ENCODE measurements at regions not wholly inside any gene's neighbourhood (a gene's known extent, or its start where the extent isn't known, plus 50 kb on each side); places are given as distances from the start of the nearest gene placed in this dataset.

GRCh38 chr13:99703908-99704307 lies 202.6 kb downstream of the TM9SF2 start:
- no peak overlapping the region for H3K4me3 Mint-ChIP-seq (ENCODE audit: unreplicated experiment)
- DNase-seq = no peak

GRCh38 chr13:99702687-99703319 lies 201.5 kb downstream of the TM9SF2 start:
- Histone ChIP-seq H3K4me1 (no peaks in the 10 kb centered on the region), H3K27me3 (replicated peaks; ENCODE audit: control insufficient read depth, insufficient read depth, low read length) (no peaks in the 10 kb centered on the region; the same call in 1 of the 2 replicates), H3K4me3 (ENCODE audit: low read depth, low read length) (no peak overlapping the region), H3K9me3 (no peaks in the 10 kb centered on the region), H3K36me3 (ENCODE audit: control insufficient read depth, insufficient read depth, low read length) (no peaks in the 10 kb centered on the region)
- no peaks in the 10 kb centered on the region for H3K36me3 Mint-ChIP-seq (ENCODE audit: insufficient read depth, unreplicated experiment)
- BruUV-seq (replicated peaks) = no TSS peak
- no peaks in the 10 kb centered on the region for H3K9me3 Mint-ChIP-seq (ENCODE audit: unreplicated experiment)
- no peak for DNase-seq
- intact Hi-C loops (cut with micrococcal nuclease; ENCODE audit: unreplicated experiment) = no loop called here
- H3K4me3 Mint-ChIP-seq (ENCODE audit: unreplicated experiment) = no peak overlapping the region
- no peaks in the 10 kb centered on the region for H3K27me3 Mint-ChIP-seq (ENCODE audit: insufficient read depth, unreplicated experiment)
- no peaks in the 10 kb centered on the region for H3K4me1 Mint-ChIP-seq (ENCODE audit: low read depth, unreplicated experiment)
- TF ChIP-seq, protein P1, sequence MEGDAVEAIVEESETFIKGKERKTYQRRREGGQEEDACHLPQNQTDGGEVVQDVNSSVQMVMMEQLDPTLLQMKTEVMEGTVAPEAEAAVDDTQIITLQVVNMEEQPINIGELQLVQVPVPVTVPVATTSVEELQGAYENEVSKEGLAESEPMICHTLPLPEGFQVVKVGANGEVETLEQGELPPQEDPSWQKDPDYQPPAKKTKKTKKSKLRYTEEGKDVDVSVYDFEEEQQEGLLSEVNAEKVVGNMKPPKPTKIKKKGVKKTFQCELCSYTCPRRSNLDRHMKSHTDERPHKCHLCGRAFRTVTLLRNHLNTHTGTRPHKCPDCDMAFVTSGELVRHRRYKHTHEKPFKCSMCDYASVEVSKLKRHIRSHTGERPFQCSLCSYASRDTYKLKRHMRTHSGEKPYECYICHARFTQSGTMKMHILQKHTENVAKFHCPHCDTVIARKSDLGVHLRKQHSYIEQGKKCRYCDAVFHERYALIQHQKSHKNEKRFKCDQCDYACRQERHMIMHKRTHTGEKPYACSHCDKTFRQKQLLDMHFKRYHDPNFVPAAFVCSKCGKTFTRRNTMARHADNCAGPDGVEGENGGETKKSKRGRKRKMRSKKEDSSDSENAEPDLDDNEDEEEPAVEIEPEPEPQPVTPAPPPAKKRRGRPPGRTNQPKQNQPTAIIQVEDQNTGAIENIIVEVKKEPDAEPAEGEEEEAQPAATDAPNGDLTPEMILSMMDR (IDR thresholded peaks at IDR 0.05; ENCODE audit: insufficient read depth in 1 of 2, low read depth in 1 of 2, low read length in 1 of 2, severe bottlenecking in 1 of 2, unreplicated experiment in 1 of 2) = no peak
- H3K27ac Mint-ChIP-seq (ENCODE audit: unreplicated experiment) = no peak overlapping the region
- CTCF ChIA-PET = no interaction called here
- POLR2A ChIA-PET = no interaction called here

More at GRCh38 chr13:99703908-99704307, 202.6 kb downstream of the TM9SF2 start:
- H3K36me3 ChIP-seq (ENCODE audit: control insufficient read depth, insufficient read depth, low read length) = no peaks in the 10 kb centered on the region
- H3K27me3 Mint-ChIP-seq (ENCODE audit: insufficient read depth, unreplicated experiment) = no peaks in the 10 kb centered on the region
- no peaks in the 10 kb centered on the region for H3K4me1 ChIP-seq
- TF ChIP-seq, protein P1 (IDR thresholded peaks at IDR 0.05; ENCODE audit: insufficient read depth in 1 of 2, low read depth in 1 of 2, low read length in 1 of 2, severe bottlenecking in 1 of 2, unreplicated experiment in 1 of 2) = no peak
- H3K4me3 ChIP-seq (ENCODE audit: low read depth, low read length) = no peak overlapping the region
- no peaks in the 10 kb centered on the region for H3K4me1 Mint-ChIP-seq (ENCODE audit: low read depth, unreplicated experiment)
- intact Hi-C loops (cut with micrococcal nuclease; ENCODE audit: unreplicated experiment) = no loop called here
- CTCF ChIA-PET = no interaction called here
- no peaks in the 10 kb centered on the region for H3K36me3 Mint-ChIP-seq (ENCODE audit: insufficient read depth, unreplicated experiment)
- POLR2A ChIA-PET = no interaction called here
- BruUV-seq (replicated peaks) = no TSS peak
- H3K9me3 Mint-ChIP-seq (ENCODE audit: unreplicated experiment) = no peaks in the 10 kb centered on the region
- H3K9me3 ChIP-seq = no peaks in the 10 kb centered on the region
- no peak overlapping the region for H3K27ac Mint-ChIP-seq (ENCODE audit: unreplicated experiment)
- H3K27me3 ChIP-seq (replicated peaks; ENCODE audit: control insufficient read depth, insufficient read depth, low read length) = no peaks in the 10 kb centered on the region; the same call in 1 of the 2 replicates

DNA sequence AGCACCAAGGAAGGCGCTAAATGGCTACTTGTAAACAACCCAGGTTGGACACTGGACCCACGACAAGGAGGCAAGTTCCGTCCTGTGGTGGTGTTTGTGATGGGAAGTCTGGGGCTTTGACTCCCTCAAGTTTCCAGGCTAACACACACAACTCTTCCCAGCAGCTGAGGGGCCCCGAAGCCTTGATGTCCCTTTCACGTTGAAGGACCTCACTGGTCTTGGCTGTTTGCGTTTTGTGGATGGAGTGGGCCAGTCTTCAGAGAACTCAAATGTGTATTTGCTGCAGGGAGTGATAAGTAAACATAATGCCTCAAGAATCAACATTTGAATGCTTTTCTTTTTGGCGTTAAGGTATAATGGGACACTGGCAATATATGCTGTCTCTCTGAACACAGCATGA lies 199.2 kb downstream of the TM9SF2 start:
- Mint-ChIP-seq H3K36me3 (ENCODE audit: insufficient read depth, unreplicated experiment) (no peaks in the 10 kb centered on the region), H3K9me3 (ENCODE audit: unreplicated experiment) (no peaks in the 10 kb centered on the region), H3K27ac (ENCODE audit: unreplicated experiment) (no peak overlapping the region), H3K27me3 (ENCODE audit: insufficient read depth, unreplicated experiment) (no peaks in the 10 kb centered on the region), H3K4me3 (ENCODE audit: unreplicated experiment) (no peak overlapping the region), H3K4me1 (ENCODE audit: low read depth, unreplicated experiment) (no peaks in the 10 kb centered on the region)
- Histone ChIP-seq H3K4me1 (no peaks in the 10 kb centered on the region), H3K9me3 (no peaks in the 10 kb centered on the region), H3K27me3 (replicated peaks; ENCODE audit: control insufficient read depth, insufficient read depth, low read length) (no peaks in the 10 kb centered on the region; the same call in 1 of the 2 replicates), H3K36me3 (ENCODE audit: control insufficient read depth, insufficient read depth, low read length) (no peaks in the 10 kb centered on the region), H3K4me3 (ENCODE audit: low read depth, low read length) (no peak overlapping the region)
- no TSS peak for BruUV-seq (replicated peaks)
- DNase-seq = no peak
- TF ChIP-seq, protein P1 (IDR thresholded peaks at IDR 0.05; ENCODE audit: insufficient read depth in 1 of 2, low read depth in 1 of 2, low read length in 1 of 2, severe bottlenecking in 1 of 2, unreplicated experiment in 1 of 2) = no peak
- ChIA-PET POLR2A (no interaction called here), CTCF (no interaction called here)
- intact Hi-C loops (cut with micrococcal nuclease; ENCODE audit: unreplicated experiment) = no loop called here
